HL-60 (cell line): ENCODE measurements at regions not wholly inside any gene's neighbourhood (a gene's known extent, or its start where the extent isn't known, plus 50 kb on each side); places are given as distances from the start of the nearest gene placed in this dataset.

Source experiments
- DNase-seq, 2 experiments: peaks; one replicate each; pipeline ENCODE4 v3.0.0-alpha.2; 2010 to 2020; ENCODE audit warnings: low read depth in 1 of 2, low spot score in 1 of 2
- H3K27ac ChIP-seq: fragments of 250-450 bp; sonication (Bioruptor Pico); replicated peaks from 2 replicates; pipeline ENCODE4 v1.5.1; 2020; ENCODE audit warnings: mild to moderate bottlenecking, moderate library complexity
- H3K27me3 ChIP-seq: fragments of 250-450 bp; sonication (Bioruptor Pico); 2 replicates; pipeline ENCODE4 v1.5.1; 2021; ENCODE audit warnings: mild to moderate bottlenecking, moderate library complexity; ENCODE audit not compliant: insufficient read depth, poor library complexity, severe bottlenecking
- H3K4me3 ChIP-seq: replicated peaks from 2 replicates; pipeline ENCODE4 v1.5.1; 2011; ENCODE audit warnings: mild to moderate bottlenecking, control low read depth, low read length; ENCODE audit not compliant: insufficient read depth
- GABPA ChIP-seq: IDR thresholded peaks from 2 replicates; pipeline ENCODE4 v1.6.1; 2012; ENCODE audit warnings: low read depth
- POLR2AphosphoS5 ChIP-seq: IDR thresholded peaks from 2 replicates; pipeline ENCODE4 v1.6.1; 2012; ENCODE audit warnings: low read depth
- SPI1 ChIP-seq: IDR thresholded peaks from 2 replicates; pipeline ENCODE4 v1.6.1; 2012; ENCODE audit warnings: low read depth, mild to moderate bottlenecking, borderline replicate concordance
- TF ChIP-seq, protein P1 (sequence below): IDR thresholded peaks from 2 replicates; pipeline ENCODE4 v1.6.1; 2012; ENCODE audit warnings: low read depth; ENCODE audit not compliant: insufficient replicate concordance
- TF ChIP-seq, protein P2 (sequence below): IDR thresholded peaks from one replicate; pipeline ENCODE4 v1.5.1; 2011; ENCODE audit warnings: low read length, control low read depth, inconsistent platforms; ENCODE audit not compliant: insufficient read depth

DNA sequence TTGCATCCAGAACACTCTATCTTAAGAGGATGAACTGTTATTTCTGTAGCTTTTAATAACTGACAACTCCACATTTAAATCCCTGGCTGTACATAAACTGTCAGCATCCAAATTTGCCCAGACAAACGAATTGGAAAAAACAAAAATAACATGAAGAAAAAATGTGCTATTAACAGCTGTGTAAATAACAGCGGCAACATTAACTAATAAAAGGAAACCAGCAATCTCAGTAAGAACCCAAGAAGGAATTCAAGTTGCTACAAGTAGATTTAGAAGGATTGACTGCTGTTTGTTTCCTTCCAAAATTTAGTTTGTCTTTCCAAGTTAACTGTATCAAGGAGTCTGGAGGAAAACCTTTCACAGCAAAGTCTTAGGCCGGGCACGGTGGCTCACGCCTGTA lies 550.6 kb upstream of the MDFIC2 start:
- Histone ChIP-seq H3K27me3 (no peaks in the 10 kb centered on the region), H3K27ac (no peak overlapping the region), H3K4me3 (no peak overlapping the region)
- TF ChIP-seq, protein P1, sequence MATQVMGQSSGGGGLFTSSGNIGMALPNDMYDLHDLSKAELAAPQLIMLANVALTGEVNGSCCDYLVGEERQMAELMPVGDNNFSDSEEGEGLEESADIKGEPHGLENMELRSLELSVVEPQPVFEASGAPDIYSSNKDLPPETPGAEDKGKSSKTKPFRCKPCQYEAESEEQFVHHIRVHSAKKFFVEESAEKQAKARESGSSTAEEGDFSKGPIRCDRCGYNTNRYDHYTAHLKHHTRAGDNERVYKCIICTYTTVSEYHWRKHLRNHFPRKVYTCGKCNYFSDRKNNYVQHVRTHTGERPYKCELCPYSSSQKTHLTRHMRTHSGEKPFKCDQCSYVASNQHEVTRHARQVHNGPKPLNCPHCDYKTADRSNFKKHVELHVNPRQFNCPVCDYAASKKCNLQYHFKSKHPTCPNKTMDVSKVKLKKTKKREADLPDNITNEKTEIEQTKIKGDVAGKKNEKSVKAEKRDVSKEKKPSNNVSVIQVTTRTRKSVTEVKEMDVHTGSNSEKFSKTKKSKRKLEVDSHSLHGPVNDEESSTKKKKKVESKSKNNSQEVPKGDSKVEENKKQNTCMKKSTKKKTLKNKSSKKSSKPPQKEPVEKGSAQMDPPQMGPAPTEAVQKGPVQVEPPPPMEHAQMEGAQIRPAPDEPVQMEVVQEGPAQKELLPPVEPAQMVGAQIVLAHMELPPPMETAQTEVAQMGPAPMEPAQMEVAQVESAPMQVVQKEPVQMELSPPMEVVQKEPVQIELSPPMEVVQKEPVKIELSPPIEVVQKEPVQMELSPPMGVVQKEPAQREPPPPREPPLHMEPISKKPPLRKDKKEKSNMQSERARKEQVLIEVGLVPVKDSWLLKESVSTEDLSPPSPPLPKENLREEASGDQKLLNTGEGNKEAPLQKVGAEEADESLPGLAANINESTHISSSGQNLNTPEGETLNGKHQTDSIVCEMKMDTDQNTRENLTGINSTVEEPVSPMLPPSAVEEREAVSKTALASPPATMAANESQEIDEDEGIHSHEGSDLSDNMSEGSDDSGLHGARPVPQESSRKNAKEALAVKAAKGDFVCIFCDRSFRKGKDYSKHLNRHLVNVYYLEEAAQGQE: no peak
- no peak for TF ChIP-seq POLR2AphosphoS5
- no peak for TF ChIP-seq GABPA
- TF ChIP-seq, protein P2, sequence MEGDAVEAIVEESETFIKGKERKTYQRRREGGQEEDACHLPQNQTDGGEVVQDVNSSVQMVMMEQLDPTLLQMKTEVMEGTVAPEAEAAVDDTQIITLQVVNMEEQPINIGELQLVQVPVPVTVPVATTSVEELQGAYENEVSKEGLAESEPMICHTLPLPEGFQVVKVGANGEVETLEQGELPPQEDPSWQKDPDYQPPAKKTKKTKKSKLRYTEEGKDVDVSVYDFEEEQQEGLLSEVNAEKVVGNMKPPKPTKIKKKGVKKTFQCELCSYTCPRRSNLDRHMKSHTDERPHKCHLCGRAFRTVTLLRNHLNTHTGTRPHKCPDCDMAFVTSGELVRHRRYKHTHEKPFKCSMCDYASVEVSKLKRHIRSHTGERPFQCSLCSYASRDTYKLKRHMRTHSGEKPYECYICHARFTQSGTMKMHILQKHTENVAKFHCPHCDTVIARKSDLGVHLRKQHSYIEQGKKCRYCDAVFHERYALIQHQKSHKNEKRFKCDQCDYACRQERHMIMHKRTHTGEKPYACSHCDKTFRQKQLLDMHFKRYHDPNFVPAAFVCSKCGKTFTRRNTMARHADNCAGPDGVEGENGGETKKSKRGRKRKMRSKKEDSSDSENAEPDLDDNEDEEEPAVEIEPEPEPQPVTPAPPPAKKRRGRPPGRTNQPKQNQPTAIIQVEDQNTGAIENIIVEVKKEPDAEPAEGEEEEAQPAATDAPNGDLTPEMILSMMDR: no peak
- no peak for TF ChIP-seq SPI1
- DNase-seq: no peak

DNA sequence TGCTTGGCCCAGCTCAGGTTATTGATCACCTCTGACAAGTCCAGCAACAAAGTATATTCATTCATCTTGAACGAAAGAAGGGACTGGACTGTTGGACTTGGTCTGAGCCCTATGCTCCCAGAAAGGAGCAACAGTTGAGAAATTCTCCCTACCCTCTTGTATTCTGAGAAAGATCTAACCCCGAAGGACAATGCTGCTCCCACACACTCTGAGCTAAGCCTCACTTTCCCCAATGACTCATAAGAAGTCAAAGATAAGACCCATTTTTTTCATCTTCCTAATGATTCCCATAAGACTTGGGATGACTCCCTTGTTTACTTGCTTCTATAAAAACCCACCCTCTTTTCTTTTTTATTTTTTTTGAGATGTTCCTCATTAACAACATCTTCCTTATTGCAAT lies 549.4 kb upstream of the MDFIC2 start:
- Histone ChIP-seq H3K27me3 (no peaks in the 10 kb centered on the region), H3K4me3 (no peak overlapping the region), H3K27ac (no peak overlapping the region)
- no peak for DNase-seq
- TF ChIP-seq SPI1: no peak
- TF ChIP-seq, protein P2: no peak
- no peak for TF ChIP-seq GABPA
- TF ChIP-seq, protein P1: no peak
- no peak for TF ChIP-seq POLR2AphosphoS5

DNA sequence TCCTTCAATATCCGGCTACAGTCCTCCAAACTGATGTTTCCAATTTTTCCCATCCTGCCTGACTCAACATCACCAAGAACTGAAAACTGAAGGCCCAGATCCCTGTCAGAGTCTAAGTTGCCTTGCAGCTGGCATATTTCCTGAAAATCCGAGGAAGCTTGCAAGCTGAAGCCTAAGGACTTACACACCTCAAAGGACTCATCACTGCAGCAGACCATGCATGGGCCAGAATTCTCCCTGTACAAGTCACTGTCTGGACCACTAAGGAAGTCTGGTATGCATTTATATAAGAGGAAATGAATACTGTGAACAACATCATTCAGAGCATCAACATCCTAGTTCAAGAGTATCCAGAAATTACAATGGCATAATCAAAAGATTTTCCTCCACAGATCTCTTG lies 548.8 kb upstream of the MDFIC2 start:
- no peak overlapping the region for H3K27ac ChIP-seq
- DNase-seq: no peak
- no peak for TF ChIP-seq POLR2AphosphoS5
- TF ChIP-seq, protein P1: no peak
- H3K27me3 ChIP-seq: no peaks in the 10 kb centered on the region
- no peak overlapping the region for H3K4me3 ChIP-seq

DNA sequence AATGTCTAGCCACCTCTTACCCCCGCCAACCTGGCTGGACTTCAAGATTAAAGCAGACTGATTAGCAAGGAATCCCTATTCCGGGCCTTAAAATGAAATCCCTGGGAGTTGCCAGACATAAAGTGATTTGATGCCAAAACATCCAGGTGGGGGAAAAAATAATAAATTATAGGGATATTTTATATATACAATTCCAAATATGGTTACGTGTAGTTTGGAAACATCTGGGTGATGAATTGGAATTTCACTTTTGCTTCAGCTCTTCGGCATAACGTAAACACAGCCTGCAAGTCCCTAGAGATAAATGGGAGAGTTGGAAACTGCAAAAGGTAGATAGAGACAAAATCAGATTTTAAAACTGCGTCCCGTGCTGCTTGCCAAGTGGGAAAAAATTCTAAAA lies 545.5 kb upstream of the MDFIC2 start:
- Histone ChIP-seq H3K27ac (no peak overlapping the region), H3K4me3 (no peak overlapping the region), H3K27me3 (no peaks in the 10 kb centered on the region)
- DNase-seq: no peak
- TF ChIP-seq, protein P1: no peak
- TF ChIP-seq POLR2AphosphoS5 (no peak), SPI1 (no peak)
- TF ChIP-seq, protein P2: no peak
